KBM-7 (cell line): ENCODE measurements at regions not wholly inside any gene's neighbourhood (a gene's known extent, or its start where the extent isn't known, plus 50 kb on each side); places are given as distances from the start of the nearest gene placed in this dataset.

ENCODE experiments used
- DNase-seq: peaks from one replicate; pipeline ENCODE4 v3.0.0-alpha.2; 2015
- in situ Hi-C: fragments of 300-500 bp; cut with MboI; formaldehyde crosslinking; loops from 2 replicates; pipeline ENCODE4 v1.14.3; 2020; ENCODE audit warnings: low sequenced_read_pairs, low pct_unique_long_range_greater_than_20kb, mixed read lengths

DNA sequence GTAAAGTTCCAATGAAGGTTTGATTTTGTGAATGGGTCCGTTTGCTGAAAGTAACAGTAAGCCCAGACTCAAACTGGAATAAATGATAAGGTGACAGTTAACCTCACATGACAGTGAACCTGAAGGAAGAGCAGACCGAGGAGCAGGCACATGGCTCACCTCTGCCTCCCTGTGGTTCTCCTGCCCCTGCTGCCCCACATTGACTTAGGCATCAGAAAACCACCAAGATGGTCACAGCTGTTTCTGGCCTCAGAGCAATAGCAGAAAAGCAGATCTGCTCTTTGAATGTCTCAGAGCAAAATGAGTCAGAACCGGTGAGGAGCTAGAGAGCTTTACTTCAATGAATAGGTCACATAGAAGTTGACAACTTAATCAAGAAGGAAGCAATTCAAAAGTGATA lies 487.6 kb downstream of the METTL4 start:
- in situ Hi-C loops, result no loop called here
- peak; percentile 9 for DNase-seq

DNA sequence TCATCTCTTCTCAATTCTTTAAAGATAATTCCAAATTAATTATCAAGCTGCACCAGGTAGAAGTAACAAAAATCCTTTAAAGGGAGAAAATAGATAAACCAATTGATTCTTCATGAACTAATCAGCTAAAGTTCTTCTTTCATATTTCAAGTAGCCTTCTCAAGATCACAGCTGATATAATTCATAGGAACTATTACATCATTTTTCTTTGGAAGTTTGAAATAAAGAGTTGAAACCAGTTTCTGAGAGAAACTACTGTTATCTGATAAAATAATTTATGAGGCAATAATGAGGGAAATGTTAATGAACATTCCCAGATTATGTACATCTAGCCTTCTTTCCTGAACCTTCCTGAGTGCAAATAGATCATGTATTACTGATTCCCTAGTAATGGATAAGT lies 484.9 kb downstream of the METTL4 start:
- no peak for DNase-seq
- in situ Hi-C loops, result no loop called here

DNA sequence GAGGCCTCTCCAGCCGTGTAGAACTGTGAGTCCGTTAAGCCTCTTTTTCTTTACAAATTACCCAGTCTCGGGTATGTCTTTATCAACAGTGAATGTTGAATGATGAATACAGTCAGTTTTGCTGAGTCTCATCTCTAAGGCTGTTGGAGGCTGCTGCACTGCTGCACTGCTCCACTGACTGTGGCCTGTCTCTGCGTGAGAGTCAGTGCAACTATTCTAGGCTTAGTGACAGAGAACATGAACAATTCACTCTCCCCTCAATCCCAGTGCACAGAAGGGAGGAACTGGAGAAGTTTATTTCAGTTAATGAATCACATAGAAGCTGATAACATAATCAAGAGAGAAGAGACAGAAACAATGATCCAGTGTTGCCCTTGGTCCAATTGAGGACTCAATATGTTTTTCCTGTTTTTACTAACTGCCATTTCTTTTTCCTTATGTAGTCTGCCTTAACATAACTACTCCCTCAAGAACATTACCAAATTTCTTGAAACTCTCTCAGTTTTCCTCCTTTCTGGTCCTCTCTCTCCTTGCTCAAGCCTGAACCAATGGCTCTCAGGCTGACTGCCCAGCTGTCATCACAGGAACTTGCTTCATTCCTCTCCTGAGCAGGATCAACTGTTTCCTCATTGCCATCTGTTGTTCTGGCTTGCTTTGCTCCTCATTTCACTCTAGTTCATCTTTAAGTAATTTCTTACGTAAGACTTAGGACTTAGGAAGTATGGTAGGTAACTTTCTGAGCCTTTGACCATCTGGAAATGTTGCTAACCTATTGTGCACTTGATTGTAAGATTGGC lies 483.2 kb downstream of the METTL4 start:
- in situ Hi-C loops, result no loop called here
- DNase-seq, result no peak

DNA sequence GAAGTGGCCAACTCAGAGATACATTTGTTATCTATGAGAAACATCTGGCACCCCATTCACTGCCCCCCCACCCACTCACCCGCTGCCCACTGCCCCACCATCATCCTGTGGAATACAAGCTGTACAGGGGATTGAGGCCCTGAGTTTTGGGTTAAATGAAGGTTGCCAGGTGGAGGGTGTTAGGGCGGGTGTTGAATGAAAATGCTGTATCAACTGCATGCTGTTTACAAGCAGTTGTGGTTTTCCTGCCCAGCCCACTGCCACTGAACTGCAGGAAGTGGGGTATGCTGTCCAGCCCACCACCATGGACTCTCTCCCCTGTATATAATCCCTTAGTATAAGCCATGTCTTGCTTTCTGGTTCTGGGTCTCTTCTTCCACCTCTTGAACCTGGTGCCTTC lies 481.9 kb downstream of the METTL4 start:
- no peak for DNase-seq
- in situ Hi-C loops, result no loop called here

DNA sequence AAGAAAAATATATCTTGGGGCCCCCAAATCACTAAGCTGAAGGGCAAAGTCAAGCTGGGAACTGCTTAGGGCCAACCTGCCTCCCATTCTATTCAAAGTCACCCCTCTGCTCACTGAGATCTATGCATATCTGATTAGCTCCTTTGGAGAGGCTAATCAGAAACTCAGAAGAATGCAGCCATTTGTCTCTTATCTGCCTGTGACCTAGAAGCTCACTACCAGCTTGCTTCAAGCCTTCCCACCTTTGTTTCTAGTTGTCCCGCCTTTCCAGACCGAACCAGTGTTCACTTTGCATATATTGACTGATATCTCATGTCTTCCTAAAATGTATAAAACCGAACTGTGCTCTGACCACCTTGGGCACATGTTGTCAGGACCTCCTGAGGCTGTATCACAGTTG lies 479.4 kb downstream of the METTL4 start:
- DNase-seq, result no peak
- in situ Hi-C loops, result no loop called here

DNA sequence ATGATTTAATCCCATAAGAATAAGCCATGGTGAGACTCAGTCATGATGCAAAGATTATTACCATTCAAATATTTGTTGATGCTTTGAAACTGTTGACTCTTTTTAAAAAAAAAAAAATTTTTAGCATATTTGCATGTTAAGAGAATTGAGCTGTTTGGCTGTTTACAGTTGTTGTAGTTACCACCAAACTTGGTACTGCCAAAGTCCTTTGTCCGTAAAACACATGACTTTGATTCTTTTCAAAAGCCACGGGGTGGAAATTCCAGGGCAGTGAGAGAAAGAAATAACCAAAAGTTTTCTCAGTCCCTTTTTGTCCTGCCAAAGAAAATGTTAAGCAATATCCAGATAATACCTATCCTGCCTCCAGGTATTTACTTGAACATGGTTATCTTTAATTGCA lies 474.8 kb downstream of the METTL4 start:
- in situ Hi-C loops, result no loop called here
- DNase-seq, result no peak

DNA sequence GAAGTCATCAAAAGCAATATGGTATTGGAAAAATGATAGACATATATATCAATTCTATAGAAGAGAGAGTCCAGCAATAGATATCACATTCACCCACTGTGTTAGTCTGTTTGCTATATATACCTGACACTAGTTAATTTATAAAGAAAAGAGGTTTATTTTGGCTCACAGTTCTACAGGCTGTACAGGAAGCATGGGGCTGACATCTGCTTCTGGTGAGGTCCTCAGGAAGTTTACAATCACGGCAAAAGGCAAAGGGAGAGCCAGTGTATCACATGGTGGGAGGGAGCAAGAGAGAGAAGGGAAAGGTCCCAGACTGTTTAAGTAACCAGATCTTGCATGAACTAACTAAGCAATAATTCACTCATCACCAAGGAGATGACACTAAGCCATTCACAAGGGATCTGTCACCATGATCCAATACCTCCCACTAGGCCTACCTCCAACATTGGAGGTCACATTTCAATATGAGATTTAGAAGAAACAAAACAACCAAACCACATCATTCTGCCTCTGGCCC lies 470.6 kb downstream of the METTL4 start:
- in situ Hi-C loops, result no loop called here
- no peak for DNase-seq

DNA sequence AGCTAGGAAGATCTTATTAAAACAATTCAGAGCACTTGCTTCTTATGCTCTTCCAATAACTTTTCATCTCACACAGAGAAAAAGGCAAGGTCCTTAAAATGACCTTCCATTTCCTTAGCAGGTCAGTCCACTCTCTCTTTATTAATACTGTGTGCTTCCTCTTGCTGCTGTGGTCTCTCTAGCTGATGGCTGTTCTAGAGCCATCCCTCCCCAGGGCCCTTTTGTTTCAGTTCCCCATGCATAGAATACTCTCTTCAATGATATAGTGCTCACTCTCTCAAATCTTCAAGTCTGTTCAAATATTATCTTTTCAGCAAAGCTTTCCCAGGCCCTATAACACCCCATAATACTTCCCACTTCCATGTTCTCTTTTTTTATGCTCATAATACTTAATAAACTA lies 469.3 kb downstream of the METTL4 start:
- in situ Hi-C loops, result no loop called here

DNA sequence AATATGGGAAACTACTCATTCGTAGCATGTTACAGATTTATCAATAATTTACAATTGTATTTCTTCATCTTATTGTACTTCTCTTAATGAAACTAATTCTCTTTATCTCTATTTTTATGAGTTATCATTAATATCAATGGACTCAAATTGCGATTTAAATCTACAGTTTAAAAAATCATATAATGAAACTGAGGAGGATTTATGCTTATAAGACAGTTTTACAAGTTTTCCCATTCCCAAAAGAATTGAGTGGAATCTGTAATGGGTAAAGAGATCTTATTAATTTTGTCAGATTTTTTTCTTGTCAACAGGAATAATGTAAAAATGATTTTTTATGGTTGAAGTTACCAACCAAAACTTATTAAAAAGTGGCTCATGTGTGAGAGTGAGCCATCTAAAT lies 468.0 kb downstream of the METTL4 start:
- in situ Hi-C loops, result no loop called here
- DNase-seq, result no peak

More for the DNA sequence above, 469.3 kb downstream of the METTL4 start:
- no peak for DNase-seq

DNA sequence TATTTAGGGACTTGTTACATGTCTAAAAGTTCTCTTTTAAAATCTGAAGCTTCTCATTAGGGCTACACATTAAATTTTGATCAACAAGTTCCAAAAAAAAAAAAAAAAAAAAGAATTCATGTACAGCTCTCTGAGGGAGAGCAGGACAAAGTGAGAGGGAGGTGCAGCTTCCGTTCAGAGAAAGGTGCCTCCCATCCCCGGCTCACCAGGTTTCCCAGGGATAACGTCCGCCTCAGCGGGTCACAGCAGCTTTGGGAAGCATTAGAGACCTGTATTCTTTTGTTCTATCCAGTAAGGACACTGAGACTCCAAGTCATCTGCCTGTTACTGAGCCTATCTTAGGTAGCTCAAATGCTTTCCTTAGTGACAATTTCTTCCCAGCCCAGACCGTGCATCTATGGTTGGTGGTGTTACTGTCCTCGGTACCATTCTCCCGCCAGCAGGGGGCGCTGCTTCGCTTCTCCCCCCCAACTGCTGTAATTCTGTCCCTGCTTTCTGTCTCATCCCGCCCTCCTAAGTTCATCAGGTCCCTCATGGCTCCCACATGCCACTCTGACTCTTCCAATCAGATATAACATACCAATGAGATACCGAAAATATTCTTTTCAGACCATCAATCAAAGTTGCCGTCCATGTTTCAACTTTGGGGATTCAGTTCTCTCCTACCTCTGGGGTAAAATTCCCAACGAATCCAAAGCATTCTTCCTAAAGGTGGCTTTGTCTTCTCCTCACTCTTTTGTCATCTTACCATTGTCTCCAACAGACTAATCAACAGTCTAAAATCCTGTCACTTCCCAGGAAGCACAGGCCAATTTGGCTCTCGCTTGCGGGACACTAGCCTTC lies 466.5 kb downstream of the METTL4 start:
- in situ Hi-C loops, result no loop called here
- DNase-seq, result peak; percentile 77

DNA sequence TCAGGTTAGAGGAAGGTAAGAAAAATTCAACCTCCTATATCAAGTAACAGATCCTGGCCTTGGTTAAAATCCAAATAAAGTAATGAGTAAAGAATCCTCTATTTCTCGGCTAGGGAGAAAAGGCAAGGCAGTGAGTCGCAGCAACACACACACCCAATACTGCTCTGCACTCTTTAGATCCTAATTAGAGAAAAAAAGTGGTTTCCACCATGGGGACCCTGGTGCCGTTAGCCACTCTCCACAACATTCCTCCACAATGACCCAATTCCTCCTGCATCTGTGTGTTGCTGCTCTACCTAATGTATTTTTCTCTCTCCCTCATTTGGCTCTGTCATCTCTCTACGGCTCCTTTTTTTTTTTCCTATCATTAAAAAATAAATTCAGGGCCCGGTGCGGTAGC lies 462.7 kb downstream of the METTL4 start:
- no peak for DNase-seq
- in situ Hi-C loops, result no loop called here

DNA sequence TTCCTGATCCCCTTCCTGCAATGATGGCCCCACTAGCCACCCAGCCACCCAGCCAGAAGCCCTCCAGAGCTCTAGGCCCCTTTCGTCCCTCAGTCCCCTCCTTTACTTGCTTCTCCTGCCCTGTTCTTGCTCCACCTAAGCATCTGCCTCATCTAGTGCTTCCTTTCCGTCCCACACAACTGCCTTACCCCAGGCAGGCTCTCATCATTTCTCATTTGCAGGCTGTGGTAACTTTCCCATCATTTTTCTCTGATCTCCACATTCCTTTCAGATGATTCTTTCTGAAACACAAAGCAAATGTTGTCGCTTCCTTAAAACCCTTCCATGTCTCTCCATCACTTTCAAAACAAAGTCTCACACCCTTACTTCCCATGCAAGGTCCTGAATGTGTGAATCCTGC lies 459.8 kb downstream of the METTL4 start:
- no peak for DNase-seq
- in situ Hi-C loops, result no loop called here

DNA sequence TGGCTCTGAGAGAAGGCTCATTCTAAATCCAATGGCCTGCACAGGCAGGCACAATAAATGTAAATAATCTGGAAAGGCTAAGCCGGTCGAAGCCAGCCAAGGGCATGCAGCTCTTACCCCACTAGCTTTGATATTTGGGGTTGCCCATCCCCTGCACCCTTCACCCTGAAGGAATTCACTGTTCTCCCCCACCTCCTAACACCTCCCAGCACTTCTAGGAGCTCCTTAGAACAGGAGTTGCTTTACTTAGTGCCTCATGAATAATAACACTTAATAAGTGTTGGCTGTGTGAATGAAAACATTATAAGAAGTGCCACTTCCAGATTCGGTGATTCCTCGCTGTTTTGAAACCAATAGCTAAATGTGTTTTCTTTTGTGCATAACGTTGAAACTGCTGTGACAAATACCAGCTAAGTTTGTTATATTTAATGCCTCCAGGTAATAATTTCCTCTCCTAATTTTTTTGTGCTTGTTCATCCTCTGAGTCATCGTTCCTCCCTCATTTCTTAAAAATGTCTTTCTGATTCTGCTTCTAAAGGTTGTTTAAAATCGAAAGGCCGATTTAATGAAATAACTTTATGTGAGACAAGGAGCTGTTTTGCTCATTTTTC lies 458.8 kb downstream of the METTL4 start:
- no peak for DNase-seq
- in situ Hi-C loops, result no loop called here

DNA sequence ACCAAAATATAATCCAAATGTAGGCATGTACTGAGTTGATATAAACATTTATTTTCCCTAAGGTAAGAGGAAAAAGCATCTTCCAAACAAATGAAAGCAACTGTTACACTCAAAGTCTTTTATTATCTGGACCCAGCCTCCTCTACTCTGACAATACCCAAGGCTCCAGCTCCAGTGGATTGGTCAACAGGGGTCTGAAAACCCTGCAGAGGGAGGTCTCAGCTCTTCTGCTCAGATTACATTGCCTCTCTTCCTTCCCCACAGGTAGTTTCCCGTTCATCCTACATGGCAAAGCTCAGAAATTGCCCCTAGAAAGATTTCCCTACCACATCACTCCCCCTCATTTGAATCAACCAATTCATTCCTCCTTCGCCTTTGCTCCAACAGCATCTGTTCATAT lies 457.0 kb downstream of the METTL4 start:
- no peak for DNase-seq
- in situ Hi-C loops, result no loop called here

DNA sequence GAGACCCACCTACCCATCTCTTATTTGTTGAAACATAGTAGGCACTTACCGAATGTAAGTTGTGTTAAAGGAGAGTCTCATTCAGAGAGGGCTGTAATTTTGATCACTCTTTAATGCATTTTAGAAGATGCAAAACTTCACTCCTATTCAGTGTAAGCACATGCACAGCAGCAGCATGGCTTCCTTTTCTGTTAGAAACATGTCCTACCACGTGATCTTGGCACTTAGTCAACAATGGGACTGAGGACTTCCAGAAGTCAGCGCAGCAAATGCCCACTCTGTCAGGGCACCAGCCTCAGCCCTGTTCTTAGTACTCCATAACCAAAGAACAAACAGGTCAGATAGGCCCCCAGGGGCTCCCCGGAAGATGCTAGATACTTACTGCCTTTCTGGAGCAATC lies 456.5 kb downstream of the METTL4 start:
- in situ Hi-C loops, result no loop called here
- no peak for DNase-seq

DNA sequence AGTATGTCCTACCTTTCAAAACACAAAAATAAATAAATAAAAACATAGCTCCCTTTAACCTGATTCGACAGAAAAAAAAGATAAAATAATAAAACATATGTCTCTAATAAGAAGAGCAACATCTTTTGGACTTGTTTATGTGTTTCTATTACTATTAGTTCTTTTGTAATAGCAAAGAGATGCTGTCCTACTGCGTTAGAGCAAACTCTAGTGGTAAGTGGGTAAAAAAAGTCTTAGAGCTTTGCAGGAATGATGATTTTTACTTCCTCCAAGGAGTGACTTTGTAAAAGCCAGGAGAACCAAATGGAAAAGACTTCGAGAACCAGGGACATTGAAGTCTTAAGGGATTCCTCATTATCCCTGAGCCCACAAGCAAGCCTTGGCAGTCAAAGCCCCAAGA lies 450.1 kb downstream of the METTL4 start:
- in situ Hi-C loops, result no loop called here
- DNase-seq, result no peak

DNA sequence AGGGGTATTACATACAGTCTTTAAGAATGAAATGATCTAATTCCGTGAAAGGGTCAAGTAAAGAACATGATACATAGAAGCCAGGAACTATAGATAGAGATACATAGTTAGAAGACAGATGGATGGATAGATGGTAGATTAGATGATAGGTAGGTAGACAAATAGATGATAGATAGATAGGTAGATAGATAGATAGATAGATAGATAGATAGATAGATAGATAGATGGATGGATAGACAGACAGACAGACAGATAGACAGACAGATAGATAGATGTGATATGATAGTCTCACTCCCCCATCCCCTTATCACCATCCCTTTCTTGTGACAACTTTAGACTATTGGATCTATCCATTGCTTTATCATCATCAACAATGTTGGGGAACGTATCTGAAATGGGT lies 448.2 kb downstream of the METTL4 start:
- no peak for DNase-seq
- in situ Hi-C loops, result no loop called here

DNA sequence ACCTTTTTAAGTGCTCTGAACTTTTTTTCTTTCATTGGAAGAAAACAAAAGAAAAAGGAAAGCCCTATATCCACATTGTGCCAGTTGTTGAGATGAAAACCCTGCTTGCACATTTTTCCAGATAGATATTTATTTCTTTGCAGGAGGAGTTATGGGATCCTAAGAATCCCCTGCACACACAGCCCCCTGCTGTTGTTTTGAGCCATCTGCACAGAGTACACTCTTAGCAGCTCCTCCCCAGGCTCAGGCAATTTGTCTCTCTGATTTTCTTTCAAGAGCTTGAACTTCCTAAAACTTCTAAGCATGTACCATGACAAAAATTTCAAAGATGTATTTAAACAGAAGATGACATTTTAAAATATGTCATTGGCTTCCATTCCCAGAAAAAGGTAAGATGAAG lies 436.9 kb downstream of the METTL4 start:
- no peak for DNase-seq
- in situ Hi-C loops, result no loop called here

DNA sequence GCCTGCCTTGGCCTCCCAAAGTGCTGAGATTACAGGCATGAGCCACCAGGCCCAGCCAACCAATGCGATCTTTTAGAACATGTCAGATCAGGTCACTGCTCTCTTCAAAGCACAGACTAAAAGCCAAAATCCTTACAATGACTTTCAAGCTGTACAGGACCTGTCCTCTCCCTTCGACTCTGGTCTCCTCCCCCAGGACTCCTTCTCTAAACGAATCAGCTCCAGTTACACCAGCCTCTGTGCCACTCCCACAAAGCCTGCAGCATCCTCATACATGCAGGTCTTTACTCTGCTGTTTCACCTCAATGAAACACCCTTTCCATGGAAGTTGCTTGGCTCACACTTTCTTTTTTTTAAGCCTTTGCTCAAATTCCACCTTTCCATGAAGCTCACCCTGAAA lies 436.0 kb downstream of the METTL4 start:
- no peak for DNase-seq

DNA sequence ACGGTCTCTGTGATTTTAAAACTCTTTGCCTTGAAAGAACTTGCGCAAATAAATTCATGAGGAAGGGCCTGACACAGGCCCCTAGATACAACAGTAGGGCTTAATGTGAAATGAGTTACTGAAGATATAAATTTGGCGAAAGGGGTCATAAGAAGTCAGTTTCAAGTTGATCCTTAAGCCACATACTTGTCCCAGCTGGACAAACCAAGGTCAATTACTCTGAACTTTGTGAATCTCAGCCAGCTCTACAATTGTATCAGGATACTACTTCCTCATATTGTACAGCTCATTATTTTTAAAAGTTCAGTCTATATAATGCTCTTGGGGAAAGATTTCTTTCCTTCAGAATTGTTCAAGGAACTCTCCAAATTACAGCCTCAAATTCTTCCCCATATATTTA lies 432.8 kb downstream of the METTL4 start:
- in situ Hi-C loops, result no loop called here
- no peak for DNase-seq

More for the DNA sequence above, 436.0 kb downstream of the METTL4 start:
- in situ Hi-C loops, result no loop called here
